Neural cell (in vitro differentiated cells): ENCODE measurements at regions not wholly inside any gene's neighbourhood (a gene's known extent, or its start where the extent isn't known, plus 50 kb on each side); places are given as distances from the start of the nearest gene placed in this dataset.
"Not testable (repeated sequence)": the region's sequence is repeated elsewhere in the genome, so short reads cannot be mapped to it uniquely, and the experiment has no call there.

Experiments
- H2AFZ ChIP-seq: fragments of 200-600, 300-800 bp; sonication (generic), shearing (Covaris generic); 2 replicates; pipeline ENCODE4 v1.6.0; 2014; ENCODE audit warnings: low read depth, mild to moderate bottlenecking, antibody characterized with exemption, low read length, moderate library complexity
- H3F3A ChIP-seq: fragments of 200-600 bp; shearing (Covaris generic); 2 replicates; pipeline ENCODE4 v1.6.1; 2016; ENCODE audit warnings: mild to moderate bottlenecking, moderate library complexity, mixed read lengths, antibody characterized with exemption, low read length; ENCODE audit not compliant: insufficient read depth, poor library complexity, severe bottlenecking
- H3K27ac ChIP-seq: fragments of 200-600, 300-800 bp; sonication (generic), shearing (Covaris generic); 2 replicates; pipeline ENCODE4 v1.5.1; 2014; ENCODE audit warnings: mild to moderate bottlenecking, low read length, moderate library complexity
- H3K27me3 ChIP-seq: fragments of 300-800, 200-600 bp; sonication (generic), shearing (Covaris generic); 2 replicates; pipeline ENCODE4 v1.6.0; 2014; ENCODE audit warnings: mild to moderate bottlenecking, low read depth, low read length, moderate library complexity; ENCODE audit not compliant: insufficient read depth
- H3K36me3 ChIP-seq: fragments of 300-800, 200-600 bp; sonication (generic), shearing (Covaris generic); 2 replicates; pipeline ENCODE4 v1.5.1; 2014; ENCODE audit warnings: mild to moderate bottlenecking, antibody characterized with exemption, low read length, moderate library complexity; ENCODE audit not compliant: insufficient read depth
- H3K4me2 ChIP-seq: fragments of 300-800, 200-600 bp; sonication (generic), shearing (Covaris generic); 2 replicates; pipeline ENCODE4 v1.6.0; 2014; ENCODE audit warnings: mild to moderate bottlenecking, low read length
- H3K4me3 ChIP-seq: fragments of 300-800, 200-600 bp; sonication (generic), shearing (Covaris generic); 2 replicates; pipeline ENCODE4 v1.5.1; 2014; ENCODE audit warnings: mild to moderate bottlenecking, low read length, moderate library complexity
- H3K79me2 ChIP-seq: fragments of 200-600 bp; shearing (Covaris generic); replicated peaks from 2 replicates; pipeline ENCODE4 v1.6.0; 2014; ENCODE audit warnings: mild to moderate bottlenecking, low read length, moderate library complexity; ENCODE audit not compliant: insufficient read depth
- H3K9ac ChIP-seq: fragments of 300-800, 200-600 bp; sonication (generic), shearing (Covaris generic); 2 replicates; pipeline ENCODE4 v1.6.1; 2016; ENCODE audit warnings: mild to moderate bottlenecking, low read length, mixed read lengths
- H3K9me2 ChIP-seq: fragments of 200-600 bp; shearing (Covaris generic); 2 replicates; pipeline ENCODE4 v1.6.1; 2016; ENCODE audit warnings: mild to moderate bottlenecking, low read length, mixed read lengths; ENCODE audit not compliant: insufficient read depth
- H3K9me3 ChIP-seq: fragments of 200-600, 300-800 bp; sonication (generic), shearing (Covaris generic); 2 replicates; pipeline ENCODE4 v1.6.1; 2016; ENCODE audit warnings: mild to moderate bottlenecking, mixed run types, low read length, moderate library complexity, mixed read lengths
- H4K20me1 ChIP-seq: fragments of 200-600 bp; shearing (Covaris generic); 2 replicates; pipeline ENCODE4 v1.6.1; 2016; ENCODE audit warnings: mild to moderate bottlenecking, mixed run types; ENCODE audit not compliant: insufficient read depth
- CTCF ChIP-seq: fragments of 450-650 bp; IDR thresholded peaks from 2 replicates; pipeline ENCODE4 v1.5.1; 2014; ENCODE audit warnings: antibody characterized with exemption, mild to moderate bottlenecking, moderate library complexity; ENCODE audit not compliant: poor library complexity, severe bottlenecking
- EP300 ChIP-seq: fragments of 450-650 bp; conservative IDR thresholded peaks from 2 replicates; pipeline ENCODE4 v1.6.1; 2014; ENCODE audit warnings: antibody characterized with exemption, mild to moderate bottlenecking, moderate library complexity; ENCODE audit not compliant: poor library complexity, severe bottlenecking
- EZH2 ChIP-seq: fragments of 200-600, 300-800 bp; shearing (Covaris generic), sonication (generic); IDR thresholded peaks from 2 replicates; pipeline ENCODE4 v1.6.1; 2014; ENCODE audit warnings: antibody characterized with exemption, low read length, borderline replicate concordance, mild to moderate bottlenecking; ENCODE audit not compliant: insufficient read depth, poor library complexity, severe bottlenecking
- MXI1 ChIP-seq: fragments of 450-650 bp; conservative IDR thresholded peaks from 2 replicates; pipeline ENCODE4 v1.6.1; 2014; ENCODE audit warnings: antibody characterized with exemption, mild to moderate bottlenecking; ENCODE audit not compliant: poor library complexity, severe bottlenecking
- POLR2AphosphoS5 ChIP-seq: IDR thresholded peaks from 2 replicates; pipeline ENCODE4 v1.6.1; 2012
- RAD21 ChIP-seq: fragments of 450-650 bp; conservative IDR thresholded peaks from 2 replicates; pipeline ENCODE4 v1.6.1; 2014; ENCODE audit warnings: antibody characterized with exemption, mild to moderate bottlenecking, moderate library complexity
- REST ChIP-seq: IDR thresholded peaks from 2 replicates; pipeline ENCODE4 v1.6.1; 2012; ENCODE audit warnings: borderline replicate concordance
- SMC3 ChIP-seq: fragments of 450-650 bp; conservative IDR thresholded peaks from 2 replicates; pipeline ENCODE4 v1.6.1; 2014; ENCODE audit warnings: antibody characterized with exemption, mild to moderate bottlenecking, moderate library complexity; ENCODE audit not compliant: poor library complexity
- TAF1 ChIP-seq: IDR thresholded peaks from 2 replicates; pipeline ENCODE4 v1.6.1; 2012; ENCODE audit warnings: low read depth

GRCh38 chr9:108257382-108257781, 598.4 kb downstream of the ACTL7B start:
- no peak overlapping the region for H3K27ac ChIP-seq
- H3K27me3 ChIP-seq = no peaks in the 10 kb centered on the region
- no peaks in the 10 kb centered on the region for H3K79me2 ChIP-seq
- H2AFZ ChIP-seq = no peak overlapping the region
- no peak overlapping the region for H3K9ac ChIP-seq
- no peak overlapping the region for H3K4me2 ChIP-seq
- H3K36me3 ChIP-seq = no peaks in the 10 kb centered on the region
- TF ChIP-seq RAD21 (no peak), EP300 (no peak)
- no peaks in the 10 kb centered on the region for H3F3A ChIP-seq
- H3K9me2 ChIP-seq = no peaks in the 10 kb centered on the region
- H4K20me1 ChIP-seq = no peaks in the 10 kb centered on the region
- H3K9me3 ChIP-seq = no peaks in the 10 kb centered on the region
- H3K4me3 ChIP-seq = no peak overlapping the region

- H3K36me3 ChIP-seq = no peaks in the 10 kb centered on the region
- H3K79me2 ChIP-seq = no peaks in the 10 kb centered on the region
- H3F3A ChIP-seq = no peaks in the 10 kb centered on the region
- H3K27ac ChIP-seq = no peak overlapping the region
- H3K9me2 ChIP-seq = no peaks in the 10 kb centered on the region
- TF ChIP-seq TAF1 = no peak
- TF ChIP-seq POLR2AphosphoS5 = no peak
- TF ChIP-seq REST = no peak
- no peak for TF ChIP-seq RAD21
- no peak for TF ChIP-seq EZH2
- TF ChIP-seq SMC3 = no peak
- no peak for TF ChIP-seq MXI1
- TF ChIP-seq EP300 = no peak
- TF ChIP-seq CTCF = no peak
- H3K4me2 ChIP-seq = no peak overlapping the region
- no peak overlapping the region for H2AFZ ChIP-seq
- H3K4me3 ChIP-seq = no peak overlapping the region
- no peak overlapping the region for H3K9ac ChIP-seq
- no peaks in the 10 kb centered on the region for H3K9me3 ChIP-seq
- H3K27me3 ChIP-seq = no peaks in the 10 kb centered on the region
- H4K20me1 ChIP-seq = no peaks in the 10 kb centered on the region
These were observed 601.5 kb downstream of the ACTL7B start for GRCh38 chr9:108254236-108254635.

- not testable (repeated sequence) for H3K4me2 ChIP-seq, H3K9me2 ChIP-seq, H3K4me3 ChIP-seq, H3K36me3 ChIP-seq, H3K9ac ChIP-seq, H3K27me3 ChIP-seq, H3K79me2 ChIP-seq, H2AFZ ChIP-seq, H4K20me1 ChIP-seq, H3F3A ChIP-seq, H3K27ac ChIP-seq, H3K9me3 ChIP-seq
These were observed 608.4 kb downstream of the ACTL7B start for GRCh38 chr9:108247391-108247790.
